Hypothalamus (tissue), 51 donors: ENCODE measurements at regions not wholly inside any gene's neighbourhood (a gene's known extent, or its start where the extent isn't known, plus 50 kb on each side); places are given as distances from the start of the nearest gene placed in this dataset.

Experiments used
- DNase-seq, 51 donors: peaks; one replicate each; lab custom pipeline; 2025; lab: John Stamatoyannopoulos, UW

DNA sequence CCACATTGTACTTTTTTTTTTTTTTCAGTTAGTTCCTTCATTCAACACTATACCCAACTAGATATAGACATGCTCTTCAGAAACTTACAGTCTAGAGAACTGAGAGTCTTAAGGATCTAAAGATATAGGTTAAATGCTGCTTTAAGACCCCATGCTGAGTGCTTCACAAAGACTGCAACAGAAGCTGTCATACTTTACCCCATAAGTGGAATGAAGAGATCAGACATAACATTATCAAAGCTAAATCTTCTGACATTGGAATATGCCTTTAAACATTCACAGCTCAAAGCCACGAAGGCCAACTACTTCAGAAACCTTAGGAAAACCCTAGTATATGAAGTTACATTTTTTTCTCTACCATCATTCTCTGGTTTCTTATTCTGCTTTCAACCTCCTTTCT, 666.4 kb downstream of the KCNT2 start:
- DNase-seq, result no peak

- no peak for DNase-seq
Measured at GRCh38 chr1:195941314-195941713, 666.9 kb downstream of the KCNT2 start.

DNA sequence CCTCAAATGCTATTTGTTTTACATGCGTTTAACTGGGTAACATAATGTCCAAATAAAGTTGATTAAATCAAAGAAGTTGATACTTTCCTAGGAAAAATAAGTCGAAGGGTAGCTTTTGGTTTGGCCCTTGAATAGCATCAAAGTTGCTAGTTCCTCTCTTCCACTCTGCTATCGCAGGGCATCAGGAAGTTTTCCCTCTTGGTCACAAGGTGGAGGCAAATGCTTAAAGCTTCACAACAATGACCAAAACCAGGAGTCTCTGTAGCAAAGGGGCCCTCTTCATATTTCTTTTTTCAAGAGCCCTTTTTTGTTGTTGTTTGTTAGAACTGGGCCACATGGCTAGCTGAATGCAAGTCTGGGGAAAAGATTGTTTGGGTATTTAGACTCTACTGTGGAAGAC, 668.4 kb downstream of the KCNT2 start:
- no peak for DNase-seq

- no peak for DNase-seq
Measured at GRCh38 chr1:195934817-195935553, 673.3 kb downstream of the KCNT2 start.

DNA sequence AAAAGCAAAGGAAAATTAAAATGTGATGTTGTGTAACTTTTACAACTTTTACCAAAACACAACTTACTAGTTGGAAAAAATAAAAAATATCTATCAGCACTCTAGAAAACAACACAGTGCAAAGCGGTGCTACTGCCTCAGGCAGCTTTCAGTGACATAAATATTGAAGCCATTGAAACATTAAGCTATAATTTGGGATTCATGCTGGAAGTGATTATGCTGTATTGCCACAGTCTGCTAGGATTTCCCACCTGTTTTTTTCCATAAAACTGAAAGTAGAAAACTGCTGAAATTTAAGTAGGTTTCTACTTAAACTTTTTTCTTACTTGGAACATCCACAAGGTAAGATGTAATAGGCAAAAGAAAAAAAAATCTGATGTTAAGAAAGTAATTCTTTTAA, 674.4 kb downstream of the KCNT2 start:
- DNase-seq, result no peak

DNA sequence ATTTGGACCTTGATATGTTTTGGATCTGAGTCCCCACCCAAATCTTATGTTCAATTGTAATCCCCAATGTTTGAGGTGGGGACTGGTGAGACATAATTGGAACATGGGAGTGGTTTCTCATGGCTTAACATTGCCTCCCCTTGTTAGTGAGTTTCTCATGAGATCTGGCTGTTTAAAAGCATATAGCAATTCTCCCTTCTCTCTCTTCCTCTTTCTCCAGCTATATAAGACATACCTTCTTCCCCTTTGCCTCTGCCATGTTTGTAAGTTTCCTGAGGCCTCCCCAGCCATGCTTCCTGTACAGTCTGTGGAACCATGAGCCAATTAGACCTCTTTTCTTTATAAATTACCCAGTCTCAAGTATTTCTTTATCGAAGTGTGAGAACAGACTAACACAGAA, 692.4 kb downstream of the KCNT2 start:
- DNase-seq, result no peak

- DNase-seq, result no peak
Measured at GRCh38 chr1:195909061-195909460, 699.2 kb downstream of the KCNT2 start.

DNA sequence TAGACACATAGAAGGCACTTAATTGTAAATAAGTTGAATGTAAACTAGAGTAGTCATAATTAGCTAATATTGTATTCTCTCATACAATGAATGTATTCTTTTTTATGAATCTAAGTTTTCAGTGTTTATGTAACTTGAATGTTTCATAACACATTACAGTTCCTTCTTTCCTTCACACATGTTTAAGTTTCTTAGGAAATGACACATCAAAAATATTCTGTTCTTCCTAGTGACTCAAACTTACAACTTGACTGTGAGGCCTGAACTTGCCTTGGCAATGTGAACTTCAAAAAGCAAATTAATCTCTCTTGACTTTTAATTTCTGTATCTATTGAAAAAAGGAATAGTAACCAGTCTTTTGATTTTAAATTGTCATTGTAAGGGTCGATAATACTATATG, 700.1 kb downstream of the KCNT2 start:
- DNase-seq, result no peak

DNA sequence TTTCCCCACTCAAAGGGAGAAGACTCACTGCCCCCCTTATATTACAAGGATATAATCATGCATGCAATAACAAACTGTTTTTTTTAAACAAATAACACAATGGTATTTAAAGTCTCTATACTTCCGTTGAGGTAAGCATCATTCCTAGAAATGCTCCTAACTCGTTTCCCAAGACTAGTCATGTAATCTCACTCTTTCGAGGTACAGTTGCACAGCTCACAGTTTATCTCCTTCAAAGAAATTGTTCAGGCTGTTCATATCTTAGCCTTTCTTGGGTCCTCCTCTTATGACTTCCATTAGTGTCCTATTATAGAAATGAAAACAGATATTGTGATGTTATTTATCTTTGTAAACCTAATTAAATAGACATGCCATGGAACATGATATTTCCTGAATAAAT, 705.0 kb downstream of the KCNT2 start:
- no peak for DNase-seq

DNA sequence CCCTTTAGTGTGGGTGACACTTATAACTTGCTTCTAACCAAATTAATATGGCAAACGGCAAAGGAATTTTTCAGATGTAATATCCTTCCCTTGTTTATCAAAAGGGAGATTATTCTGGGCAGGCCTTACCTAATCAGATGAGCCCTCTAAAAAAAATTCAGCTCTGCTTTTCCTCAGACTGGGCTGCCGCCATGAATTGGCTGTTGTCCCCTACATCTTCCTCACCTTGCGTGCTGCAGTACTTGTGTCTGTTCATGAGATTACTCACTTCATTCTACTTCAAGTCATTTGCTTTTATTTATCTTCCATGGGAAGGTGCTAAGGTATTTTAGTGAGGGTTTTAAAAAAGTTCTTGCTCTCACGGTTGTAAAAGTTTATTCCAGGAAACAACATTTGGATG, 705.5 kb downstream of the KCNT2 start:
- DNase-seq, result no peak

GRCh38 chr1:195899762-195900352, 708.4 kb downstream of the KCNT2 start:
- no peak for DNase-seq

GRCh38 chr1:195898924-195899323, 709.3 kb downstream of the KCNT2 start:
- no peak for DNase-seq

DNA sequence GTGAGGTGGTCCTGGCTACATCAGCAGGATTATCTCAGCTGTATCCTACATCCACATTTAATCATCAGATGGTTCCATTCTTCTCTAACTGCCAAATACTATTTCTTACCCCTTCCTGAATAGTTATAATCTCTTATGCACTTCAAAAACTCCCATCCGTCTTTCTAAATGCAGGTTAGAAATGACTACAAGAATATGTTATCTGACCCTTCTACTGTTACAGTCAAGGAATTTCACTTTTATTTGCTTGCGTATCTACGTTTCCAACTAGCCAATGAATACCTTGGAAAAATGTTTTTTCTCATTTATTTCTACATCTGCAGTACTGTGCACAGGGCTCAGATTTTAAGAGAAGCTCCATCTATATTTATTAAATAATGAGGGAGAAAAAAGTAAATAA, 709.9 kb downstream of the KCNT2 start:
- DNase-seq, result no peak

DNA sequence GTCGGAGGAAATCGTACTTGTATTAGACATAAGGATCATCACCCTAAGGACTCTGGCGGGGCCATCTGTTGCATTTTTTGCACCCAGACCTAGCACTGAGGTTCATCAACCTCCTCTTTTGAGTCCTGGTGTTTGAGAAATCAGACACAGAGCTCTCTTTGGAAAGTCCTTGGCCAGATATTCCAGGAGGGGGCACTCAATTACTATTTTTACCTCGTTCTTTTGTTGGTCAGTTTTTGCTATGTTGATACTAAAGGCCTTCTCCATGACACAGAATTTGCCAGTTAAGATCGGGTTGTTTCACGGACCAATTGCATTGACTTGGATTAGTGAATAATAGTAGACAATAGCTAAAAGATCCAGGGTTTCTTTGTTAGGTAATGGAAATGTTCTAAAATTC, 711.2 kb downstream of the KCNT2 start:
- no peak for DNase-seq

DNA sequence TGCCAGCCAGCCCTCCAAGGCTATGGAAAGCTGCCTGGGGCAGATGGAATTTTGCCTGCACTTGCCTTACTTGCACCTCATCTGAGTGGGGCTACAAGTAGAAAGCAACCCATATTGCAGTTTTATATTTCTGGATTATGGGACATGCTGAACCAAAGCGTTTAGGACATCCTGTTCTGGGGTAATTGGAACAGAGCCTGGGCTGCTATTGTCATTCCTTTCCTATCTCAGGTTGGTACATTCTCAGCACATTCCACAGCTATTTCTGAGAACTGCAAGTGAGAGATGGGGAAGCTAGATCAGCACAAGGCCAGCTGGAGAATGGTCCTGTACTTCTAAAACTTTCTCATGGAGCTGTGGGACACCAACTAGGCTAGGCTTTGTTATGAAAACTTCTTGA, 713.8 kb downstream of the KCNT2 start:
- no peak for DNase-seq

GRCh38 chr1:195886000-195886399, 722.2 kb downstream of the KCNT2 start:
- DNase-seq, result no peak

DNA sequence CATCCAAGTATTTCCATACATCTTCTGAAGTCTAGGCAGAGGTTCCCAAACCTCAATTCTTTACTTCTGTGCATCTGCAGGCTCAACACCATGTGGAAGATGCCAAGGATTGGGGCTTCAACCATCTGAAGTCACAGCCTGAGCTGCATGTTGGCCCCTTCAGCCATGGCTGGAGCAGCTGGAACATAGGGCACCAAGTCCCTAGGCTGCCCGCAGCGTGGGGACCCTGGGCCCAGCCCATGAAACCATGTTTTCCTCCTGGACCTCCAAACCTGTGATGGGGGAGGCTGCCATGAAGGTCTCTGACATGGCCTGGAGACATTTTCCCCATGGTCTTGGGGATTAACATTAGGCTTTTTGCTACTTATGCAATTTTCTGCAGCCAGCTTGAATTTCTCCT, 729.8 kb downstream of the KCNT2 start:
- DNase-seq, result no peak

- no peak for DNase-seq
Measured at GRCh38 chr1:195876792-195877191, 731.4 kb downstream of the KCNT2 start.

- DNase-seq, result no peak
Measured at GRCh38 chr1:195872376-195872775, 735.9 kb downstream of the KCNT2 start.

- no peak for DNase-seq
Measured at GRCh38 chr1:195867638-195868037, 740.6 kb downstream of the KCNT2 start.

DNA sequence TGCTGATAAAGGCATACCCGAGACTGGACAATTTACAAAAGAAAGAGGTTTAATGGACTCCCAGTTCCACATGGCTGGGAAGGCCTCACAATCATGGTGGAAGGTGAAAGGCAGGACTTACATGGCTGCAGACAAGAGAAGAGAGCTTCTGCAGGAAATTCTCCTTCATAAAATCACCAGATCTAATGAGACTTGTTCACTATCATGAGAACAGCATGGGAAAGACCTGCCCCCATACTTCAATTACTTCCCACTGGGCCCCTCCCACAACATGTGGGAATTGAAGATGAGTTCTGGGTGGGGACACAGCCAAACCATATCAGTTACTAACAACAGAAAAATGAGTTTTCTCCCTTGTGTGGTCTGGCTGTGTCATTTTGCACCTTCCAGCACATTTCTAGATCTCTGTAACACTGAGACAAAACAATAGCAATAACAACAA, 741.4 kb downstream of the KCNT2 start:
- DNase-seq, result no peak

GRCh38 chr1:195866091-195866780, 742.0 kb downstream of the KCNT2 start:
- DNase-seq, result no peak
